Germinal center (tissue), 1 donor: ENCODE measurements at regions not wholly inside any gene's neighbourhood (a gene's known extent, or its start where the extent isn't known, plus 50 kb on each side); places are given as distances from the start of the nearest gene placed in this dataset.

Experiments used
- DNase-seq: peaks from one replicate; pipeline ENCODE4 v3.0.0; 2012; ENCODE audit warnings: mixed read lengths, low spot score

- no peak for DNase-seq
These were observed 494.7 kb downstream of the NPHP4 start for GRCh38 chr1:5497503-5497902.

DNA sequence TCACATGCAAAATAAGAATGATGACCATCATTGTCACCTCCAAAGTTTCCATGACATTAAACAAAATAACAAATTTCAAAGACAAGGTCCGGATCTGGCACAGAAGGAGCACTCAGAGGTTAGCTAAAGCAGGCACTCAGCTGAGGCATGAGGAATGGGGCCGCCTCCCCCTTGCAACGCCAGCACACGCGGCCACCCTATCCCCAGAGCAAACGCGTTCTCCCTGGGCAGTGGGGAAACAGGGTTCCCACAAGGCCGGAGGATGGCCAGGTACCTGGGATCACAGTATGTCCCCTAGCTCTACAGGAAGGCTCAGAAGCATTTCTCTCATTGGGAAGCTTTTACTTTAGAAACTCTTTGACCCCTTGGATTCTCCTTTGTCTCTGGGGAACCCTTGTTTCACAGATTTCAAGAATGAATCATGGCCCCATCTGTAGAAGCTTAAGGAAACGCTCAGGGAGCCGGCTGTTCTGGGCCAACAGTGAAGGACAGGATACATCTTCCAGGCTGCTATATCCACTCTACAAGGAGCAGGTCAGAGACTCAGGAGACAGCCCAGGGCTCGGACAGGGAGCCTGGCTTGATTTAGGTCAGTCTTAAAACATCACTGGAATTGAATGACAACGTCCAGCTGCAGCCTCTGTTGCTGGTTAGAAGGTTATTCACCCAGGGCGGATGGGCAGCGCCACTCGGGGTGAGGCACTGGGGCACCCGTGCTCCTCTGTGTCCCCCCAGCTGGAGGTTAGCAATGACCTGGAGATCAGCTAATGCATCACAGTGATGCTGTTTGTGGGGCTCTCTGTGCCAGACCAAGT is 496.4 kb downstream of the NPHP4 start:
- DNase-seq, result no peak

GRCh38 chr1:5494518-5494917 is 497.7 kb downstream of the NPHP4 start:
- no peak for DNase-seq

- DNase-seq, result no peak
These were observed 498.3 kb downstream of the NPHP4 start for GRCh38 chr1:5493851-5494311.

- DNase-seq, result no peak
These were observed 498.9 kb downstream of the NPHP4 start for GRCh38 chr1:5493275-5493674.

DNA sequence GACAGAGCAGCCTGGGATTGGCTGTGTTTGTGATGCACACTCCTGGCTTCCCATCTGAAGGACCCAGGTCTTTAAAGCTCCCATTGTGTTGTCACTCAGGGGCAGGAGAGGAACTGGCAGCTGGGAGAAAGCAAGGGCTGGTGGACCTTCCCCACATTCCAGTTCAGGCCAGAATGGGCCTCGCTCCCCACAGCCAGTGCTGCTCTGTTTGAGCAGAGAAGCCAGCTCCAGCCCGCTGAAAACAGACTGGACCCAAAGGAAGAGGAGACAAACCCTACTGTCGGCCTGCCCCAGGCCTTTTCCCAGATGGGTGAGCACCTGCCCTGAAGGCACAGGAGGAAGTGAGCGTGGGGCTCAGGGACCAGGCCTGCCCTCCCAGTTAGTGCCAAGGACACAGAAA is 499.4 kb downstream of the NPHP4 start:
- DNase-seq, result no peak

- DNase-seq, result no peak
These were observed 500.9 kb downstream of the NPHP4 start for GRCh38 chr1:5491207-5491904.

- no peak for DNase-seq
These were observed 501.6 kb downstream of the NPHP4 start for GRCh38 chr1:5490635-5491034.

DNA sequence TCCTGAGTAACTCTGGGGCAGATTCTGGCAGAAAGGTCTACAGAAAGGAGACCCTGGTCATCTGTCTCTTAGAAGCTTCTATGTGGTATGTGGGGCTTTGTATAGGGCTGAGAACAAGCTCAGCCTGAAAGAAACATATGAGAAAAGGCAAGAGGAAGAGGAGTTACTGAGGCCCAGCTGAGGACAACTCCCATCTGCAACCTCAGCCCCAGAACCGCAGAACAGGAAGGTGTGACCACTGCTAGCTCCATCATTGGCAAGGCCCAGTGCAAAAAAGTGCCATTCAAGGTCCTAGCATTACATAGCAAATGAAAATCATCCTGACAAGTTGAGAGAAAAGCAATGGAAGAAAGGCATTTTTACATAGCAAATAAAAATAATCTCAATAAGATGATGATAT is 503.8 kb downstream of the NPHP4 start:
- no peak for DNase-seq

DNA sequence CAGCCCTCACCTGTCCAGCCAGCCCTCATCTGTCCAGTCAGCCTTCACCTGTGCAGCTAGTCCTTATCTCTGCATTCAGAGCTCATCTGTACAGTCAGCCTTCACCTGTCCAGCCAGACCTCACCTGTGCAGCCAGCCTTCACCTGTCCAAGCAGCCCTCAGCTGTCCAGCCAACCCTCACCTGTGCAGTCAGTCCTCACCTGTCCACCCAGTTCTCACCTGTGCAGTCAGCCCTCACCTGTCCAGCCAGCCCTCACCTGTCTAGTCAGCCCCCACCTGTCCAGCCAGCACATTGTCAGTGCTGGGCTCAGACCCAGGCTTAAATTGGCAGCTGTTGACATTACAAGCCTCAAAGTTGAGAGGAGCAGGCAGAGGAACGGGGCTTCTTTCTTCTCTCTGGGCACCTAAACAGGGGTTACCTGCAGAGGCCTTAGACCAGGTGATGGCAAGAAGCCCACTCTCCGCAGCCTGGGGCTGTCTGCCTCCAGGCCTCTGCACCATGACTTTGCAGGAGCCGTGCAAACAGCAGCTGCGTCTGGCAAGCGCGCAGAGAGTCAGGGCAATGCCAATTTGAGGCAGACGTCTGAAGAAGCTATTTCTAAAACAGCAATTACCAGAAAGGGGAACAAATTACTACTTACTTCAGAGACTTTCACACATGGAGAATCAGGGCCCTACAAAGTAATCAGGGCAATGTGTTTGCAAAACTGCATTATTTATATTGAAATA is 506.1 kb downstream of the NPHP4 start:
- DNase-seq, result no peak

GRCh38 chr1:5485436-5485835 is 506.8 kb downstream of the NPHP4 start:
- DNase-seq, result no peak

GRCh38 chr1:5484451-5485165 is 507.6 kb downstream of the NPHP4 start:
- no peak for DNase-seq

DNA sequence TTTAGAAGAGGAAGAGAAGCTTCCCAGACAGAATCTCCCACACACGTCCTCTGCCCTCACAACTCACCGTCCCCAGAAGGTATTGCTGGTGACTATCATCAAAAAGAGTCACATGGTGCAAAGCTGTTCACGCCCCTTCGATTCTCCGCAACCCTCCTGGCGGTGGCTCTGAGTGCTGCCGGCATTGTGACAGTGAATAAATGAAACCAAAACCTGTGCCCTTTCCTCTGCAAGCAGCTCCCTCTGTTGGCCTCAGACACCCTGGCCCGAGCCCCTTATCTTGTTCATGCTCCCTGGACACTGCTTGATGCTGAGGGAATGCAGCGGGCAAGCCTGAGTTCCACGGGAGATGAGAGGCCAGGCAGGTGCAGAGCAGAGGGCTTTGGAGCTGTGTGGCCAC is 510.3 kb downstream of the NPHP4 start:
- no peak for DNase-seq

- DNase-seq, result no peak
These were observed 511.3 kb downstream of the NPHP4 start for GRCh38 chr1:5480906-5481305.

DNA sequence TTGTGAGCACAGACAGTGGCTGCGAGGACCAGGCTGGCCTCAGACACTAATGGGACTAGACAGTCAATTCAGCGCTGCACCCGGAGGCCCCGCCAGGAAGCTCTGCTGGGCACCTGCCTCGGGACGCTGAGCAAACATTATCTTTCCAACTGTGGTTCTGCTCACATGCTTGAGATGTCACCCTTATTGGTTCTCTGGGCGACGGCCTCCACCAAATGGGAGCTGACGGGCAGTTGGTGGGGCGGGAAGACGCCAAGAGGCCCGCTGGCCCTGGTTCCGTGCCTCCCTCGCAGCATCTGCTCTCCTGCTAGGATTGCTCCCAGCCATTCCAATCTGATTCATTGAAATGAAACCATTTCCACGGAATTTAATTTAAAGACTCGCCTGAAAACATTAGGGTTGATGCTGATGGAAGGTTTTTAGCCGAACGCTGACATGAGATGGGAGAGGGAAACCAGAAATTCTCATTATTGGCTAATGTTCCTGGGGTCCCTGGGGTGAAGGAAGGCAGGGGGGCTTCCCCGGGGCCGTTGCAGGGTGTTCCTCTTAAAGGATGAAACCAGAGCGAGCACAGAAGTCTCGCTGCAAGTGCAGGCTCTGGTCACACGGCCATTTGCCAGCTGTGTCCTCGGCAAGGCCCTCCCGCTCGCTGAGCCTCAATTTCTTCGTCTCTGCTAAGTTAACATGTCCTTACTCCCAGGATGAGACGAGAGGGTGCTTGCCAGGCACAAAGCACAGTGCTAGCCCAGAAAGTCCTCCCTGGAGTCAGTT is 512.2 kb downstream of the NPHP4 start:
- no peak for DNase-seq

DNA sequence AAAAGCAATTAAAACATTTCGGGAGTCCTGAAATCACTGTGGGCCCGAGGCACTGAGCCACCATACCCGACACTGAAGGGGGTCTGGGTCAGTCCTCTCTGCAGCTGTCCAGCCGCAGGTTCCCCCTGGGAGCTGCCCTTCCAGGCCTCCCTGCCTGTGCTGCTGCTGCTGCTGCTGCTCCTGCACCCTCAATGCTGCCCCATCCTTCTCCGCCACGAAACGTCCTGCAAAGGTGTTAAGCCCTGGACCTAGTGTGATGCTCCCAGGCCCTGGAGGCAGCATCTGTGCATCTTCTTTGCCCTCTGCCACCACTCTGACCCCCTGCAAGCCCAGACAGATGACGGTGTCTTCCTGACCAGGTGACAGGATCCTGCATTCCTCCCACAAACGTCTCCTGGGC is 513.3 kb downstream of the NPHP4 start:
- DNase-seq, result no peak

DNA sequence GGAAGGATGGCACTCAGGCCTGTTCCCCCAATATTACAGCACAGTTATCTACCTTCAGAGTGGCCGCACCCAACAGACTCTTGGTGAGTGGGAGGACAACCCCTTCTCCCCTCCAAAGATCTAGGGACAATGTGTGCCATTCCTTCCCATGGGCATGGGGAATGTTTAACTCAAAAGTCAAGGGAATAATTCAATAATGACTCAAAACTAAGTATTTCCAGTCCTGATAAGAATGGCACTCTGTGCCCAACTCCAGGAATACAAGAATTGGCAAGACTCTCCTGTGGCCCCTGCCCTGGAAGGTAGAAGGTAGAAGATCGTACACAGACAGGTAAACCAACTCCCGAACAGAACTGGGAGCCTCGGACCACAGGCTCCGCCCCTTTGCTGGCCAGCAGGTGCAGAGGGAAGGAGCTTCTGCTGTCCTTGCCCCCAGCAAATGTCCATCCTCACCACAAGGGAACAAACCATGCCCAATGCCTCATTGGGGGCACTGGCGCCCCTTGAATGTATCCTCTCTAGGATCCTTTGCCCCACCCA is 514.0 kb downstream of the NPHP4 start:
- no peak for DNase-seq

DNA sequence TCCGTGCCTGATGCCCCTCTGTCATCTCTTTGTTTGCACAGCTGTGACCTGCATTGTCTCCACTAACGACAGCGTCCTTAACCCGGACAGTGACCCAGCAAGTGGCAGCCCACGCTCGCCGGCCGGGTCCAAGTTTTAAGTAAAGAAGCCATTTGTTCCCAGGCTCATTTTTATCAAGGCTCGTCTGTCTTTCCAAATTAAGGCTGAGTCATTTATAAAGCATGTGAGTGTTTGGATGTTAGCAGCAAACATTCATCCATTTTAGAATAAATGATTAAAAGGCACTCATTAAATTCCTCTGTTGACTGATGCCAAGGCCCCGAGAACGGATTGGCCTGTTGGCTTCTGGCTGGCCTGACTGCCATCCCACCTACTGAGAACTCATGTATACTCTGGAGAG is 514.5 kb downstream of the NPHP4 start:
- DNase-seq, result no peak

DNA sequence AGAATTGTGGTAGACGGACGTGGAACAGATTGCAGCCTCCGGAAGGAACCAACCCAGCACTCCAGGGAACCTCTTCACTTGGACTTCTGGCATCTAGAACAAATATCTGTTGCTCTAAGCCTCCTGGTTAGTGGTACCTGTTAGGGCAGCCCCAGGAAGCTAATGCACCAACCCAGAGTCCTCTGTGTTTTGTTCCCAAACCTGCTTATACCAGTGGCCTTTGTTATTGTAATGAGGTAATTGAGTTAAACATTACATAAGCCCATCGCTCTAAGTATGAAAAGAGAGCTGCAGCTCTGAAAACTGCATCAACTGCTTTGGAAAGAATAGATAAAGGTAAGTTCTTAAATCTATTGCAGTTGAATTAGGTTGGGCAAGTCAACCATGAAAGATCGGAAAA is 516.7 kb downstream of the NPHP4 start:
- DNase-seq, result no peak

DNA sequence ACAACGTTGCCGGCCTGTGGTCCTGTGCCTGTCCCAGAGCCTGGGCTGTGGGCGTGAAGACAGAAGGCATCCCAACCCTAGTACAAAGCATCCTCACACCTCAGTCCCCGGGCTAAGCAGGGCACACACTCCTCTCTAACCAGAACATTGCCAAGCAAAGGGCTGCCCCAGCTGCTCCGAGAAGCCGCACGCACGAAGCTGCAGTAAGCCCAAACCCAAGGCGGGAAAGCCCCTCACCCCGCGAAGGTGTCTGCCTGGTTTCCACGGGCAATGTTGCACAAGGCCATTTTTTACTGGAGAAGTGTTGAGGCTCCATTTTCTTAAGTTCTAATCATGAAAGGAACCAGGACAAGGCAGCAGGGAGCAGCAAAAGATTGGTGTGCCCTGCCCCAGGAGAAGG is 519.0 kb downstream of the NPHP4 start:
- DNase-seq, result no peak

- DNase-seq, result no peak
These were observed 525.7 kb downstream of the NPHP4 start for GRCh38 chr1:5466487-5466886.
